ENCODE measurements at regions not wholly inside any gene's neighbourhood (a gene's known extent, or its start where the extent isn't known, plus 50 kb on each side); places are given as distances from the start of the nearest gene placed in this dataset.
A peak's percentile ranks its signal among the peaks of the same experiment; 100 is the strongest.

- Histone ChIP-seq H3K9me3 (no peaks in the 10 kb centered on the region), H3K36me3 (ENCODE audit: control insufficient read depth in 2 of 2, extremely low read depth in 1 of 2, insufficient read depth in 1 of 2, low read length in 1 of 2) (no peaks in the 10 kb centered on the region), H3K4me3 (ENCODE audit: control insufficient read depth in 1 of 2, extremely low read depth in 1 of 2, low read length in 1 of 2) (no peak overlapping the region), H3K4me1 (ENCODE audit: control insufficient read depth in 1 of 2, extremely low read depth in 1 of 2, insufficient read depth in 2 of 2, low read length in 2 of 2) (peaks cover 4 to 7% of the 10 kb centered on the region in 2 experiments), H3K27me3 (replicated peaks in 1 of 2; ENCODE audit: control insufficient read depth in 2 of 2, extremely low read depth in 1 of 2, insufficient read depth in 2 of 2, low read length in 1 of 2) (peaks cover 0 to 48% of the 10 kb centered on the region in 2 experiments), H3K27ac (ENCODE audit: low read length) (no peak overlapping the region)
- no peaks in the 10 kb centered on the region for H3K9me3 Mint-ChIP-seq
- peaks cover 4 to 8% (median 4%) of the 10 kb centered on the region in 3 donors for H3K4me1 Mint-ChIP-seq
- ChIA-PET CTCF (interaction anchor here in 1 of 2 donors (0.6 kb wide), 1 partner anchor 20 kb away, joined by 5 read pairs; no protein-coding TSS in a partner anchor), POLR2A (no interaction called here)
- WGBS (ENCODE audit: insufficient coverage): 71% methylated on average over 17 of the region's 19 CpGs
- DNase-seq (no peak), ATAC-seq (replicated peaks in 1 of 4) (no peak)
- no peak overlapping the region for H3K4me3 Mint-ChIP-seq
- no peaks in the 10 kb centered on the region for H3K36me3 Mint-ChIP-seq
- H3K27me3 Mint-ChIP-seq: peaks cover 6 to 24% of the 10 kb centered on the region in 2 donors
- H3K27ac Mint-ChIP-seq: peak overlapping the region in 1 of 2 donors; percentile 19
Observed at GRCh38 chr2:590214-591175, 86.7 kb downstream of the TMEM18 start.

- Mint-ChIP-seq H3K27me3 (peaks cover 6 to 24% of the 10 kb centered on the region in 2 donors), H3K9me3 (no peaks in the 10 kb centered on the region), H3K4me3 (no peak overlapping the region), H3K4me1 (peaks cover 13 to 18% (median 14%) of the 10 kb centered on the region in 3 donors), H3K27ac (no peak overlapping the region), H3K36me3 (no peaks in the 10 kb centered on the region)
- POLR2A ChIA-PET: no interaction called here
- peaks cover 6 to 17% of the 10 kb centered on the region in 2 experiments for H3K4me1 ChIP-seq (ENCODE audit: control insufficient read depth in 1 of 2, extremely low read depth in 1 of 2, insufficient read depth in 2 of 2, low read length in 2 of 2)
- no peaks in the 10 kb centered on the region for H3K36me3 ChIP-seq (ENCODE audit: control insufficient read depth in 2 of 2, extremely low read depth in 1 of 2, insufficient read depth in 1 of 2, low read length in 1 of 2)
- peaks cover 0 to 43% of the 10 kb centered on the region in 2 experiments for H3K27me3 ChIP-seq (replicated peaks in 1 of 2; ENCODE audit: control insufficient read depth in 2 of 2, extremely low read depth in 1 of 2, insufficient read depth in 2 of 2, low read length in 1 of 2)
- H3K27ac ChIP-seq (ENCODE audit: low read length): no peak overlapping the region
- no peak for DNase-seq
- WGBS (ENCODE audit: insufficient coverage): 89% methylated on average over 6 of the region's 10 CpGs
- ATAC-seq (replicated peaks in 1 of 4): no peak
- no peak overlapping the region for H3K4me3 ChIP-seq (ENCODE audit: control insufficient read depth in 1 of 2, extremely low read depth in 1 of 2, low read length in 1 of 2)
- no peaks in the 10 kb centered on the region for H3K9me3 ChIP-seq
- CTCF ChIA-PET: no interaction called here
Observed at GRCh38 chr2:589281-590130, 87.7 kb downstream of the TMEM18 start.

GRCh38 chr2:588074-588645 is 89.0 kb downstream of the TMEM18 start:
- H3K36me3 ChIP-seq (ENCODE audit: control insufficient read depth in 2 of 2, extremely low read depth in 1 of 2, insufficient read depth in 1 of 2, low read length in 1 of 2): no peaks in the 10 kb centered on the region
- H3K27ac ChIP-seq (ENCODE audit: low read length): no peak overlapping the region
- H3K9me3 ChIP-seq: no peaks in the 10 kb centered on the region
- peaks cover 0 to 36% of the 10 kb centered on the region in 2 experiments for H3K27me3 ChIP-seq (replicated peaks in 1 of 2; ENCODE audit: control insufficient read depth in 2 of 2, extremely low read depth in 1 of 2, insufficient read depth in 2 of 2, low read length in 1 of 2)
- H3K4me1 Mint-ChIP-seq: peaks cover 14 to 18% (median 15%) of the 10 kb centered on the region in 3 donors
- DNase-seq (no peak), ATAC-seq (replicated peaks in 1 of 4) (no peak)
- no peaks in the 10 kb centered on the region for H3K36me3 Mint-ChIP-seq
- no peak overlapping the region for H3K4me3 ChIP-seq (ENCODE audit: control insufficient read depth in 1 of 2, extremely low read depth in 1 of 2, low read length in 1 of 2)
- ChIA-PET POLR2A (no interaction called here), CTCF (no interaction called here)
- 92% methylated on average over 11 of the region's 17 CpGs for WGBS (ENCODE audit: insufficient coverage)
- peaks cover 6 to 24% of the 10 kb centered on the region in 2 donors for H3K27me3 Mint-ChIP-seq
- H3K4me3 Mint-ChIP-seq: no peak overlapping the region
- H3K4me1 ChIP-seq (ENCODE audit: control insufficient read depth in 1 of 2, extremely low read depth in 1 of 2, insufficient read depth in 2 of 2, low read length in 2 of 2): peaks cover 6 to 18% of the 10 kb centered on the region in 2 experiments
- no peak overlapping the region for H3K27ac Mint-ChIP-seq
- no peaks in the 10 kb centered on the region for H3K9me3 Mint-ChIP-seq

- Histone ChIP-seq H3K9me3 (no peaks in the 10 kb centered on the region), H3K27me3 (replicated peaks in 1 of 2; ENCODE audit: control insufficient read depth in 2 of 2, extremely low read depth in 1 of 2, insufficient read depth in 2 of 2, low read length in 1 of 2) (peaks cover 0 to 36% of the 10 kb centered on the region in 2 experiments), H3K36me3 (ENCODE audit: control insufficient read depth in 2 of 2, extremely low read depth in 1 of 2, insufficient read depth in 1 of 2, low read length in 1 of 2) (no peaks in the 10 kb centered on the region), H3K4me3 (ENCODE audit: control insufficient read depth in 1 of 2, extremely low read depth in 1 of 2, low read length in 1 of 2) (no peak overlapping the region), H3K4me1 (ENCODE audit: control insufficient read depth in 1 of 2, extremely low read depth in 1 of 2, insufficient read depth in 2 of 2, low read length in 2 of 2) (peaks cover 6 to 18% of the 10 kb centered on the region in 2 experiments), H3K27ac (ENCODE audit: low read length) (no peak overlapping the region)
- DNase-seq (no peak), ATAC-seq (replicated peaks in 1 of 4) (no peak)
- ChIA-PET POLR2A (no interaction called here), CTCF (no interaction called here)
- Mint-ChIP-seq H3K9me3 (no peaks in the 10 kb centered on the region), H3K27ac (no peak overlapping the region), H3K4me3 (no peak overlapping the region), H3K27me3 (peaks cover 6 to 24% of the 10 kb centered on the region in 2 donors), H3K4me1 (peaks cover 14 to 18% (median 15%) of the 10 kb centered on the region in 3 donors), H3K36me3 (no peaks in the 10 kb centered on the region)
- 89% methylated on average over 14 of the region's 18 CpGs for WGBS (ENCODE audit: insufficient coverage)
Observed at GRCh38 chr2:587087-587960, 89.9 kb downstream of the TMEM18 start.

GRCh38 chr2:586641-587076 is 90.5 kb downstream of the TMEM18 start:
- Histone ChIP-seq H3K36me3 (ENCODE audit: control insufficient read depth in 2 of 2, extremely low read depth in 1 of 2, insufficient read depth in 1 of 2, low read length in 1 of 2) (no peaks in the 10 kb centered on the region), H3K9me3 (no peaks in the 10 kb centered on the region), H3K4me3 (ENCODE audit: control insufficient read depth in 1 of 2, extremely low read depth in 1 of 2, low read length in 1 of 2) (no peak overlapping the region), H3K27ac (ENCODE audit: low read length) (no peak overlapping the region), H3K27me3 (replicated peaks in 1 of 2; ENCODE audit: control insufficient read depth in 2 of 2, extremely low read depth in 1 of 2, insufficient read depth in 2 of 2, low read length in 1 of 2) (peaks cover 0 to 36% of the 10 kb centered on the region in 2 experiments), H3K4me1 (ENCODE audit: control insufficient read depth in 1 of 2, extremely low read depth in 1 of 2, insufficient read depth in 2 of 2, low read length in 2 of 2) (peaks cover 6 to 18% of the 10 kb centered on the region in 2 experiments)
- H3K36me3 Mint-ChIP-seq: no peaks in the 10 kb centered on the region
- ATAC-seq (replicated peaks in 1 of 4) (no peak), DNase-seq (no peak)
- WGBS (ENCODE audit: insufficient coverage): 70% methylated on average over 7 of the region's 10 CpGs
- no peak overlapping the region for H3K4me3 Mint-ChIP-seq
- no peak overlapping the region for H3K27ac Mint-ChIP-seq
- POLR2A ChIA-PET: no interaction called here
- H3K27me3 Mint-ChIP-seq: peaks cover 6 to 24% of the 10 kb centered on the region in 2 donors
- H3K9me3 Mint-ChIP-seq: no peaks in the 10 kb centered on the region
- H3K4me1 Mint-ChIP-seq: peaks cover 14 to 18% (median 15%) of the 10 kb centered on the region in 3 donors
- CTCF ChIA-PET: no interaction called here

Measured in T-cell (primary cell).